GM23338 (cell line): ENCODE measurements at regions not wholly inside any gene's neighbourhood (a gene's known extent, or its start where the extent isn't known, plus 50 kb on each side); places are given as distances from the start of the nearest gene placed in this dataset.
A peak's percentile ranks its signal among the peaks of the same experiment; 100 is the strongest.

Source experiments
- ATAC-seq: fragments of 200-7000 bp; cut with Tn5 transposase; 3 replicates; pipeline ENCODE4 v1.9.1; 2020
- DNase-seq: peaks from one replicate; pipeline ENCODE4 v3.0.0-alpha.2; 2015; ENCODE audit warnings: low spot score
- H2AFZ ChIP-seq: fragments of 200-600 bp; sonication (generic); 2 replicates; pipeline ENCODE4 v1.8.0; 2016; ENCODE audit warnings: antibody characterized with exemption, mild to moderate bottlenecking, moderate library complexity
- H3F3A ChIP-seq: fragments of 200-600 bp; sonication (generic); replicated peaks from 2 replicates; pipeline ENCODE4 v1.8.0; 2017; ENCODE audit warnings: antibody characterized with exemption, mixed run types, low read depth
- H3K27ac ChIP-seq: fragments of 200-600 bp; sonication (generic); 2 replicates; pipeline ENCODE4 v1.6.1; 2016; ENCODE audit warnings: low read depth
- H3K27me3 ChIP-seq: fragments of 200-600 bp; sonication (generic); 2 replicates; pipeline ENCODE4 v1.8.0; 2016; ENCODE audit warnings: mild to moderate bottlenecking, mixed run types, moderate library complexity; ENCODE audit not compliant: insufficient read depth
- H3K36me3 ChIP-seq: fragments of 200-600 bp; sonication (generic); 2 replicates; pipeline ENCODE4 v1.8.0; 2016; ENCODE audit warnings: mild to moderate bottlenecking; ENCODE audit not compliant: insufficient read depth
- H3K4me1 ChIP-seq: fragments of 200-600 bp; sonication (generic); 2 replicates; pipeline ENCODE4 v1.8.0; 2016; ENCODE audit warnings: mild to moderate bottlenecking, moderate library complexity; ENCODE audit not compliant: insufficient read depth
- H3K4me2 ChIP-seq: fragments of 200-600 bp; sonication (generic); 2 replicates; pipeline ENCODE4 v1.7.1; 2017; ENCODE audit warnings: mixed run types
- H3K4me3 ChIP-seq: fragments of 200-600 bp; sonication (generic); 2 replicates; pipeline ENCODE4 v1.6.1; 2016; ENCODE audit warnings: mixed run types
- H3K79me2 ChIP-seq: fragments of 200-600 bp; sonication (generic); replicated peaks from 2 replicates; pipeline ENCODE4 v1.8.0; 2017; ENCODE audit warnings: mild to moderate bottlenecking; ENCODE audit not compliant: insufficient read depth
- H3K9me2 ChIP-seq: fragments of 200-600 bp; sonication (generic); 2 replicates; pipeline ENCODE4 v1.8.0; 2017; ENCODE audit not compliant: insufficient read depth
- H4K20me1 ChIP-seq: fragments of 200-600 bp; sonication (generic); replicated peaks from 2 replicates; pipeline ENCODE4 v1.8.0; 2017; ENCODE audit warnings: mild to moderate bottlenecking; ENCODE audit not compliant: insufficient read depth
- H3K27ac Mint-ChIP-seq: 2 replicates; pipeline ENCODE4 v1.8.0; 2020; ENCODE audit warnings: inconsistent platforms, mild to moderate bottlenecking, moderate library complexity, mixed read lengths
- H3K27me3 Mint-ChIP-seq: 3 replicates; pipeline ENCODE4 v1.8.0; 2022; ENCODE audit warnings: low read depth, mild to moderate bottlenecking, moderate library complexity, mixed read lengths, inconsistent platforms; ENCODE audit not compliant: insufficient read depth, poor library complexity
- H3K36me3 Mint-ChIP-seq: 3 replicates; pipeline ENCODE4 v1.8.0; 2021; ENCODE audit warnings: low read depth, mild to moderate bottlenecking, inconsistent platforms, moderate library complexity, mixed read lengths
- H3K4me1 Mint-ChIP-seq: 3 replicates; pipeline ENCODE4 v1.8.0; 2020; ENCODE audit warnings: mild to moderate bottlenecking, inconsistent platforms, mixed read lengths
- H3K4me3 Mint-ChIP-seq: 3 replicates; pipeline ENCODE4 v1.8.0; 2021; ENCODE audit warnings: moderate library complexity, mild to moderate bottlenecking, inconsistent platforms, mixed read lengths
- H3K9me3 Mint-ChIP-seq: 3 replicates; pipeline ENCODE4 v1.8.0; 2020; ENCODE audit warnings: moderate library complexity, mild to moderate bottlenecking, inconsistent platforms, mixed read lengths
- CREB1 ChIP-seq: fragments of 250-450 bp; sonication (Bioruptor Pico); IDR thresholded peaks from 2 replicates; pipeline ENCODE4 v1.5.0; 2020; ENCODE audit warnings: low read depth, mild to moderate bottlenecking, moderate library complexity
- CTCF ChIP-seq, 2 experiments: fragments of 200-600 bp in 1 of 2; sonication (generic) in 1 of 2; conservative IDR thresholded peaks; 2 replicates each; pipeline versions ENCODE4 v1.5.1 to v1.6.1; 2016 to 2017; ENCODE audit warnings: antibody characterized with exemption in 2 of 2, low read depth in 2 of 2, mild to moderate bottlenecking in 2 of 2, moderate library complexity in 1 of 2
- EZH2 ChIP-seq: fragments of 200-600 bp; sonication (generic); IDR thresholded peaks from one replicate; pipeline ENCODE4 v1.8.0; 2017; ENCODE audit warnings: antibody characterized with exemption, mild to moderate bottlenecking, low read depth; ENCODE audit not compliant: unreplicated experiment
- REST ChIP-seq: IDR thresholded peaks from one replicate; pipeline ENCODE4 v1.6.1; 2018; ENCODE audit warnings: antibody characterized with exemption; ENCODE audit not compliant: unreplicated experiment
- STAT1 ChIP-seq: IDR thresholded peaks from one replicate; pipeline ENCODE4 v1.6.1; 2016; ENCODE audit warnings: antibody characterized with exemption; ENCODE audit not compliant: unreplicated experiment
- ZNF462 ChIP-seq: fragments of 250-450 bp; sonication (Bioruptor Pico); IDR thresholded peaks from 2 replicates; pipeline ENCODE4 v1.5.0; 2020; ENCODE audit warnings: mild to moderate bottlenecking, moderate library complexity

- no peaks in the 10 kb centered on the region for H3F3A ChIP-seq
- no peaks in the 10 kb centered on the region for H4K20me1 ChIP-seq
- no peak overlapping the region for H3K4me2 ChIP-seq
- no peaks in the 10 kb centered on the region for H3K36me3 ChIP-seq
- H3K27ac ChIP-seq, result no peak overlapping the region
- no peaks in the 10 kb centered on the region for H3K9me3 Mint-ChIP-seq
- no peaks in the 10 kb centered on the region for H3K36me3 Mint-ChIP-seq
- H3K4me1 Mint-ChIP-seq, result no peaks in the 10 kb centered on the region
- H3K4me1 ChIP-seq, result no peaks in the 10 kb centered on the region
- peak; percentile 93 for ATAC-seq
- H3K4me3 Mint-ChIP-seq, result no peak overlapping the region
- DNase-seq, result peak; percentile 74
- no peaks in the 10 kb centered on the region for H3K27me3 ChIP-seq
- H2AFZ ChIP-seq, result peak overlapping the region; percentile 63; the same call in 1 of the 2 replicates
- no peak overlapping the region for H3K27ac Mint-ChIP-seq
- no peaks in the 10 kb centered on the region for H3K9me2 ChIP-seq
- no peaks in the 10 kb centered on the region for H3K27me3 Mint-ChIP-seq
- no peaks in the 10 kb centered on the region for H3K79me2 ChIP-seq
- no peak overlapping the region for H3K4me3 ChIP-seq
- peak; percentile 50 to 69 for TF ChIP-seq CTCF (conservative IDR thresholded peaks at IDR 0.05; ENCODE audit: low read depth in 2 of 2)
- TF ChIP-seq REST, result no peak
Measured at GRCh38 chrX:11944501-11944900, 186.5 kb downstream of the MSL3 start.

GRCh38 chrX:11949291-11949690, 189.0 kb upstream of the FRMPD4 start:
- no peaks in the 10 kb centered on the region for H3K9me2 ChIP-seq
- H3K27ac ChIP-seq, result no peak overlapping the region
- Mint-ChIP-seq H3K4me3 (no peak overlapping the region), H3K9me3 (no peaks in the 10 kb centered on the region), H3K36me3 (no peaks in the 10 kb centered on the region), H3K27ac (no peak overlapping the region), H3K27me3 (no peaks in the 10 kb centered on the region), H3K4me1 (peaks cover 3% of the 10 kb centered on the region; the same call in 1 of the 3 replicates)
- ATAC-seq (no peak), DNase-seq (no peak)
- H3K4me2 ChIP-seq, result no peak overlapping the region
- no peaks in the 10 kb centered on the region for H3K79me2 ChIP-seq
- no peaks in the 10 kb centered on the region for H3K36me3 ChIP-seq
- H3K4me1 ChIP-seq, result no peaks in the 10 kb centered on the region
- no peaks in the 10 kb centered on the region for H3K27me3 ChIP-seq
- H2AFZ ChIP-seq, result no peak overlapping the region
- no peaks in the 10 kb centered on the region for H4K20me1 ChIP-seq
- H3F3A ChIP-seq, result no peaks in the 10 kb centered on the region
- H3K4me3 ChIP-seq, result no peak overlapping the region
- no peak for TF ChIP-seq CREB1
- TF ChIP-seq ZNF462, result no peak
- no peak for TF ChIP-seq REST
- no peak for TF ChIP-seq EZH2
- no peak for TF ChIP-seq STAT1
